B cell (primary cell): ENCODE measurements at regions not wholly inside any gene's neighbourhood (a gene's known extent, or its start where the extent isn't known, plus 50 kb on each side); places are given as distances from the start of the nearest gene placed in this dataset.

Experiments
- ATAC-seq: fragments of 200-7000 bp; cut with Tn5 transposase; one replicate; pipeline ENCODE4 v1.10.0; 2021; ENCODE audit warnings: low read depth, mild to moderate bottlenecking, moderate number of reproducible peaks, moderate library complexity
- CTCF ChIA-PET: fragments of 350-600 bp; sonication (Branson Sonifier 250); formaldehyde crosslinking; loops from one replicate; lab custom pipeline; 2021; ENCODE audit warnings: antibody characterized with exemption, inconsistent platforms; lab: Charles Lee
- POLR2A ChIA-PET: fragments of 350-600 bp; sonication (Branson Sonifier 250); formaldehyde crosslinking; loops from one replicate; lab custom pipeline; 2021; ENCODE audit warnings: antibody characterized with exemption; lab: Charles Lee
- DNase-seq: peaks from one replicate; pipeline ENCODE4 v3.0.0; 2013
- H2AFZ ChIP-seq: 2 replicates; pipeline ENCODE4 v1.6.1; 2012; ENCODE audit warnings: mild to moderate bottlenecking, low read depth, low read length; ENCODE audit not compliant: insufficient read depth, poor library complexity, severe bottlenecking
- H3K27ac ChIP-seq, 2 donors: 1 replicate in 1 of 2; 2 replicates in 1 of 2; pipeline ENCODE4 v1.5.1; 2012 to 2013; ENCODE audit warnings: low read length in 2 of 2, mild to moderate bottlenecking in 2 of 2, moderate library complexity in 1 of 2
- H3K27me3 ChIP-seq, 4 experiments: fragments of 200-600 bp in 1 of 4; sonication (generic) in 1 of 4; replicated peaks in 1 of 4; 1 replicate in 2 of 4; 2 replicates in 2 of 4; pipeline versions ENCODE4 v1.6.1 to v1.7.0; 2013 to 2016; ENCODE audit warnings: low read length in 3 of 4, mild to moderate bottlenecking in 2 of 4, mixed read lengths in 1 of 4, moderate library complexity in 1 of 4; ENCODE audit not compliant: insufficient read depth in 4 of 4, control insufficient read depth in 3 of 4; ENCODE audit errors: control extremely low read depth in 1 of 4
- H3K36me3 ChIP-seq, 2 experiments: replicated peaks in 1 of 2; 1 replicate in 1 of 2; 2 replicates in 1 of 2; pipeline versions ENCODE4 v1.6.1 to v1.7.1; 2013; ENCODE audit warnings: low read length in 1 of 2; ENCODE audit not compliant: insufficient read depth in 2 of 2, control insufficient read depth in 1 of 2; ENCODE audit errors: control extremely low read depth in 1 of 2, extremely low read depth in 1 of 2
- H3K4me1 ChIP-seq, 2 donors: fragments of 200-600 bp in 1 of 2; sonication (generic) in 1 of 2; 1 replicate in 1 of 2; 2 replicates in 1 of 2; pipeline versions ENCODE4 v1.5.1 to v1.6.1; 2013 to 2017; ENCODE audit warnings: low read length in 2 of 2; ENCODE audit not compliant: control insufficient read depth in 2 of 2, insufficient read depth in 2 of 2
- H3K4me2 ChIP-seq: replicated peaks from 2 replicates; pipeline ENCODE3; 2012; ENCODE audit warnings: mild to moderate bottlenecking, low read depth, low read length; ENCODE audit not compliant: poor library complexity, severe bottlenecking
- H3K4me3 ChIP-seq, 5 experiments: fragments of 200-600 bp in 1 of 5; sonication (generic) in 1 of 5; 1 replicate in 3 of 5; 2 replicates in 2 of 5; pipeline versions ENCODE4 v1.5.1 to v1.7.0; 2011 to 2016; ENCODE audit warnings: low read length in 4 of 5, mild to moderate bottlenecking in 4 of 5, low read depth in 2 of 5, control low read depth in 1 of 5, moderate library complexity in 1 of 5; ENCODE audit not compliant: insufficient read depth in 1 of 5; ENCODE audit errors: control extremely low read depth in 1 of 5, extremely low read depth in 1 of 5
- H3K79me2 ChIP-seq: fragments of 200-600 bp; sonication (generic); one replicate; pipeline ENCODE4 v1.6.0; 2016; ENCODE audit warnings: low read length; ENCODE audit not compliant: control insufficient read depth, insufficient read depth
- H3K9ac ChIP-seq: fragments of 200-600 bp; sonication (generic); 2 replicates; pipeline ENCODE4 v1.6.1; 2017; ENCODE audit warnings: mild to moderate bottlenecking, low read length, moderate library complexity
- H3K9me3 ChIP-seq, 3 donors: one replicate each; pipeline versions ENCODE4 v1.6.1 to v1.7.1; 2013; ENCODE audit warnings: low read length in 2 of 3; ENCODE audit not compliant: control insufficient read depth in 2 of 3, insufficient read depth in 1 of 3; ENCODE audit errors: control extremely low read depth in 1 of 3
- H4K20me1 ChIP-seq: 2 replicates; pipeline ENCODE4 v1.6.0; 2012; ENCODE audit warnings: mild to moderate bottlenecking, low read length; ENCODE audit not compliant: insufficient read depth, control insufficient read depth, poor library complexity, severe bottlenecking
- H3K27ac Mint-ChIP-seq: one replicate; pipeline ENCODE4 v1.8.0; 2021; ENCODE audit warnings: mixed read lengths
- H3K27me3 Mint-ChIP-seq: one replicate; pipeline ENCODE4 v1.8.0; 2021; ENCODE audit warnings: mixed read lengths
- H3K4me1 Mint-ChIP-seq: one replicate; pipeline ENCODE4 v1.8.0; 2021; ENCODE audit warnings: mixed read lengths
- H3K4me3 Mint-ChIP-seq: one replicate; pipeline ENCODE4 v1.8.0; 2021; ENCODE audit warnings: mixed read lengths
- H3K9me3 Mint-ChIP-seq: one replicate; pipeline ENCODE4 v1.8.0; 2022; ENCODE audit warnings: mixed read lengths; ENCODE audit not compliant: insufficient read depth
- CTCF ChIP-seq: fragments of 200-600 bp; IDR thresholded peaks from one replicate; pipeline ENCODE4 v1.8.0; 2022; ENCODE audit warnings: antibody characterized with exemption, mild to moderate bottlenecking
- EZH2 ChIP-seq: IDR thresholded peaks from 2 replicates; pipeline ENCODE4 v1.6.1; 2012; ENCODE audit warnings: borderline replicate concordance, low read depth, mild to moderate bottlenecking, moderate library complexity, low read length; ENCODE audit not compliant: insufficient read depth, poor library complexity, severe bottlenecking
- WGBS: methylation state at CpG from one replicate; pipeline ENCODE4 v1.1.5; 2013; ENCODE audit warnings: missing lambda C conversion rate; ENCODE audit not compliant: insufficient coverage; 5-methylcytosine and 5-hydroxymethylcytosine counted together
- intact Hi-C: fragments of 100-400 bp; cut with micrococcal nuclease; formaldehyde crosslinking; loops from one replicate; pipeline ENCODE4 v1.10.0; 2022

- Histone ChIP-seq H3K9me3 (no peaks in the 10 kb centered on the region), H4K20me1 (no peaks in the 10 kb centered on the region), H3K9ac (no peak overlapping the region), H3K27ac (no peak overlapping the region), H2AFZ (no peak overlapping the region), H3K79me2 (no peaks in the 10 kb centered on the region), H3K36me3 (no peaks in the 10 kb centered on the region), H3K4me3 (no peak overlapping the region), H3K4me1 (no peaks in the 10 kb centered on the region), H3K4me2 (no peak overlapping the region), H3K27me3 (no peaks in the 10 kb centered on the region)
- CTCF ChIA-PET: no interaction called here
- POLR2A ChIA-PET: no interaction called here
- H3K27ac Mint-ChIP-seq: no peak overlapping the region
- no peaks in the 10 kb centered on the region for H3K27me3 Mint-ChIP-seq
- intact Hi-C loops: no loop called here
- WGBS: no CpG with 5 or more reads among the region's 5 CpGs
- TF ChIP-seq EZH2 (no peak), CTCF (no peak)
- H3K4me3 Mint-ChIP-seq: no peak overlapping the region
- DNase-seq: no peak
- H3K9me3 Mint-ChIP-seq: peaks cover 5% of the 10 kb centered on the region
- no peak for ATAC-seq
- no peaks in the 10 kb centered on the region for H3K4me1 Mint-ChIP-seq
Observed at GRCh38 chr5:89857790-89858189, 551.8 kb downstream of the CETN3 start.

GRCh38 chr5:89855417-89855816 lies 554.1 kb downstream of the CETN3 start:
- no peaks in the 10 kb centered on the region for H3K4me1 ChIP-seq
- TF ChIP-seq EZH2: no peak
- no peak for TF ChIP-seq CTCF
- no peaks in the 10 kb centered on the region for H3K27me3 ChIP-seq
- Mint-ChIP-seq H3K4me3 (no peak overlapping the region), H3K4me1 (peaks cover 2% of the 10 kb centered on the region), H3K27ac (no peak overlapping the region), H3K9me3 (peaks cover 5% of the 10 kb centered on the region), H3K27me3 (no peaks in the 10 kb centered on the region)
- 100% methylated on average over 2 of the region's 2 CpGs for WGBS
- H4K20me1 ChIP-seq: no peaks in the 10 kb centered on the region
- no peaks in the 10 kb centered on the region for H3K9me3 ChIP-seq
- H3K36me3 ChIP-seq: no peaks in the 10 kb centered on the region
- H3K9ac ChIP-seq: no peak overlapping the region
- no peak for DNase-seq
- ChIA-PET CTCF (interaction anchor here (0.7 kb wide), 1 partner anchor 11 kb away, joined by 3 read pairs; no protein-coding TSS in a partner anchor), POLR2A (no interaction called here)
- no peak overlapping the region for H3K4me3 ChIP-seq
- ATAC-seq: no peak
- no peaks in the 10 kb centered on the region for H3K79me2 ChIP-seq
- H2AFZ ChIP-seq: no peak overlapping the region
- no peak overlapping the region for H3K4me2 ChIP-seq
- H3K27ac ChIP-seq: no peak overlapping the region
- intact Hi-C loops: no loop called here
